HG02571 (cell line): ENCODE measurements at regions not wholly inside any gene's neighbourhood (a gene's known extent, or its start where the extent isn't known, plus 50 kb on each side); places are given as distances from the start of the nearest gene placed in this dataset.
A peak's percentile ranks its signal among the peaks of the same experiment; 100 is the strongest.
"Not testable (repeated sequence)": the region's sequence is repeated elsewhere in the genome, so short reads cannot be mapped to it uniquely, and the experiment has no call there.

Experiments
- ATAC-seq: cut with Tn5 transposase; IDR thresholded peaks from one replicate; pipeline ENCODE4 v1.9.1; 2021; ENCODE audit warnings: mild to moderate bottlenecking, moderate library complexity; ENCODE audit not compliant: unreplicated experiment

DNA sequence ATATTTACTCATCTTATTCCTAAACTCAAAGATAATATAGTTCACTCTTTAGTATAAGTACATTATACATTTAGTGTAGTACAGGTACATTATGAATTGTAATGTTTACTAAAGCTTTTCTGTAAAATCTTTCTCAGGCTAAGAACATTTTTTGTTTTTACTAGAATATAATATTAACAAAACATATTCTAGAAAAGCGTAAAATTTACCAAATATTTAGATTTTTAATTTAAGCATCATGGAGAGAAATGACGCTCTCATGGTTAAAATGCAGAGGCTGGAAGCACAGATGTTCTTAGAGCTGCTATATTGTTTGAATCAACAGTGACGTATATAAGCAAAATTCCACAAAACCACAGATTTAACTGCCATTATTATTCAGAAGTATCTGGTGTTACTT is 54.7 kb upstream of the NBPF15 start:
- not testable (repeated sequence) for ATAC-seq

DNA sequence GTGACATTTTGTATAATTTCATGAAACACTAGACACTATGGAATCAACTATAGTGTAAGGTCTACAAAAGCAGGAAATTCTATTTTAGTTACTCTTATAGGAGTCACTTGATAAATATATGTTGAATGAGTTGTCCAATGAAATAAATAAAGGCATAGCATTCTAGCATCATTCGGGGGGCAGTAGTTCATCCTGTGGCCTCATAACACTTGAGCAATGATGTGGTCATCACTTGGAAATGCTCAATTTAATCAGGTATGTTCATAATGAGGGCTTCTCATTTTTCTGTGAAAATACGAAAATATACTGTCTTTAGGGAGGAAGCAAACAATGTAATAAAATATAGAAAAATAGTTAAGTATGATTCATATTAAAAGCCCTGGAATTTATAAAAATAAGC is 55.4 kb upstream of the NBPF15 start:
- ATAC-seq, result not testable (repeated sequence)

DNA sequence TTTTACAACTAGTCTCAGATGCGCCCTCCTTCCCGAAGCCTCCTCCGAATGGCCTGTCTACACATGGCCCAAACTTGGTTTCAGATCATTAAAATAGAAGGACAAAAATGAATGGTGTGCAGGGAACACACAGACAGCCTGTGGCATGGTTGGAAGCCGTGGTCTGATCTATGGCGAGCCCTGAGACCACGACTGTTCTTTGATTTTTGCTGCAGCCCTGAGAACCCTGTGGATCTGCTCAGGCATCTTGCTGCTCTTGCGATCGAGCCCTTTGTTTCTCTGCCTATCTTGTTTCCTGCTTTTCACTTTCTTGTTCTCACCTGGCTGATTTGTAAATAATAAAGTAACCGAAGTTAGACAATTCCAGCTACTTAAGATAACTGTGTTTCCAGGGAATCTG is 57.0 kb upstream of the NBPF15 start:
- not testable (repeated sequence) for ATAC-seq

DNA sequence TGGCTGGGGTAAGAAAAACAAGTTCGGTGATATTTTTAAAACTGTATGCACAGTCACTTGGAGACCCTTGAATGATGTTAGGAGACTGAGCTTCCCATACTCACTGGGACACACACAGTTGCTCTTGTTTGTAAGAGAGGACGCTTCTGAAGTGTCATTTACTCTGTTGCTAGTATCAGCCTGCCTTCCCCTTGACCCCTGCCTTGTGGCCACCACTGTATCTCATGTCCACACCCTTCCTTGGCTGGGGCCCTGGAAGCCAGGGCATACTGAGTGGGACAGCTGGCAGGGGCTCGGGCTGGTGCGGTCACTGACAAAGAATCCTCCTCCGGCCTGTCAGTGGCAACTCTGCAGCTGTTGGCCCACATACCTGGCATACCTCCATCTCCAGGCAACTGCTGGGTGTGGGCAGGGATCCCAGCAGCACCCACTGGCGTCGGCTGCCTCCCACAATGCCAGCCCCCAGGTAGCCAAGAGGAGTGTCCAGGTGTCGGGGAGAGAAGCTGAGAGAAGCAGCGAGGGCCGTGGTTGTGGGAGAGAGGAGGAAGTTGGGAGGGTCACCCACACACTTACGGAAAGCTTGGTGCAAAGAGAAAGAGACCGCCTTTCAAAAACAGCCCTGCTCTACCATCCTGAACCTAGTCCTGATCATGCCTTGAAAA is 58.2 kb upstream of the NBPF15 start:
- ATAC-seq, result not testable (repeated sequence)

DNA sequence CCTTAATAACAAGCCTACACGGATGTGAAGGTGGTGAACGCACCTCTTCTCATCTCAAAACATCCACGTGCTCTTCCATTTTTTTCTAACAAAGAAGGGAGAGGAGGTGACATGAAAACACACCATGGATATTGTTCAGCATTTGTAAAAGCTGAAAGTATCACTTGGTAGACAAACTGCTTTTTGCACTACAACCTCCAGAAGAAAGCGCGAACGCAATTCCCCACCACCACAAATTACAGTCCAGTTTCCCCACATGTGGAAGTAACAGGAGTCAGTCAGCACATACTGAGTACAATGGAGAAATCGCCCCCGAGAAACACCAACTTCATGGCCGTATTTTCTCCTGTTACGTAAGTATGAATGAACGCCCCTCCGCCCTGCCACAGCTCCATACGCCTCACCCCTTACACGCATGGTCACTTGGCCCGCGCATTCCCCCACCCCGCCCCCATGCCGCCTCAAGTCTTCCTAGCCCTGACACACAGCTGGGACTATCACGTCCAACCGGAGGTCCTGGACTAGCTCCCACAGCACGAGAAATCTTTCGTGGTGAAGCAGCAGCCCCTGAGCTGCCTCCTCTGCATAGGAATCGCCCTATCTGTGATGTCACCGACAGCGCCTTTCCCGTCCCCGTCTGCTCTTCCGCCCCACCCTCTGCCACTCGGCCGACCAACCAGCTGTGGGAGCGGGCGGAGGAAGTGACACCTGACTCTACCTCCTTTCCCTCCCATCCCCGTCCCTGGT is 62.4 kb upstream of the NBPF15 start:
- peak; percentile 90 for ATAC-seq

DNA sequence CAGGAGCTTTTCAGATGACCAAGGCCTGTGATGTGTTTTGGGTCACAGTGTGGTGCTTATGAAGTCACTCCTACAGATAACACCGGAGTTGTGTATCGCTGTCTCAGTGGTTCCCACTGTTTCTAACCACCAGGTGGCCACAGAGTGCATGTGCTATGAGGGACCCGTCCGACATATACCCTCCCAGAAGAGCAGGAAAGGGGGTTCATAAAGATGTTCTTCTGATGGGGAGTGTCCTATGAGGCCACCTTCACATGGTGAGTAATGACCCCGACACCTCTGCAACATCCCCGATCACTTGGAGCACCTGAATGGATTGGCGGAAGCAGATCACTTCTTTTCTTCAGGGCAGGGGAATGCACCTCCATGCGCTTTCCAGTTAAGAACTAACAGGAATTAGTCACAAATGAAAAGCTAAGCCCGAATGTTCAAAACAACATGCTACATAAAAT is 60.5 kb upstream of the PPIAL4F start:
- not testable (repeated sequence) for ATAC-seq

DNA sequence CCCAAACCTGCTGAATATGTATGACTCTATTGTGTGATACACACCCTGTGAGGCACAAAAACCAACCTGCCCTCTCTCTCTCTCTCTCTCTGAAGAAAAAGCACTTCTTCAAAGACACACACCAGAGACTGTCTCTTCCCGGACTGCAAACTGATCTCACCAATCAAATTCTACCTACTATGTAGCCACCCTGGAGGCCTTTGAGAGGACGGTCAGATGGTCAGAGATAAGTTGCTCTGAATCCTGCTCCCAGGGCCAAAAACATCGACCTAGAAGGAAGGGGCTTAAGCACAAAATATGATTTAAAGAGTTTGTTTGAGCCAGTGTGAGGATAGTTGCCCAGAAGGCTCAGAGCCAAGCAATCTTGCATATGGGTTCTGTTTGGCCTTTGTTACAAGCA is 59.2 kb upstream of the PPIAL4F start:
- not testable (repeated sequence) for ATAC-seq

DNA sequence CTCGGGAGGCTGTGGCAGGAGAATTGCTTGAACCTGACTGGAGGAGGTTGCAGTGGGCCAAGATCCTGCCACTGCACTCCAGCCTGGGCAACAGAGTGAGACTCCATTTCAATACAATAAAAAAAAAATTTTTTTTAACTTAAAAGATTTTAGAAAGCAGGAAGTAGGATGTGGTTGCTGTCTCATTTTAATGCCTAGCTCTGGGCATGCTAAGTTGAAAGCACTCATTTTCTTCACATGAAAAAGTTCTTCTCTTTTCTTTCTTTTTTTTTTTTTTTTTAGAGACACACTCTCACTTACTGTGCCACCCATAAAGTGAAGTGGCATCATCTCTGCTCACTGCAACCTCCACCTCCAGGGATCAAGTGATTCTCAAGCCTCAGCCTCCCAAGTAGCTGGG is 58.4 kb upstream of the PPIAL4F start:
- ATAC-seq, result not testable (repeated sequence)

DNA sequence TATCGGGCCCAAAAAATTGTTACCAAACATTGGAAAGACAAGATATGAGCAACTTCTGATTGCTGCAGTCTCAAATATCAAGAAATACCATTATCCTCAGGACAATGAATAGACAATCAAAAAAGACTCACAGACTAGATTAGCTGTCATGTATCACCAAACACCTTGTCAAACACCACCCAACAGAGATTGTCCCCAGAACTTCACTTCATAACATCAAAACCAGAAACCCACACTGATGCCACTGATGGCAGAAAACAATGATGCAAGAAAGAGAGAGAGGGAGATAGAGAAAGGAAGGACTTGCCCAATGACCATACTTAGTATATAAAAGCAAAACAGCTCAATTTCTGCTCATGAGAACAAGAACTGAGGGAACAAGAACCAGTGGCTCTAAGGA is 56.0 kb upstream of the PPIAL4F start:
- not testable (repeated sequence) for ATAC-seq

DNA sequence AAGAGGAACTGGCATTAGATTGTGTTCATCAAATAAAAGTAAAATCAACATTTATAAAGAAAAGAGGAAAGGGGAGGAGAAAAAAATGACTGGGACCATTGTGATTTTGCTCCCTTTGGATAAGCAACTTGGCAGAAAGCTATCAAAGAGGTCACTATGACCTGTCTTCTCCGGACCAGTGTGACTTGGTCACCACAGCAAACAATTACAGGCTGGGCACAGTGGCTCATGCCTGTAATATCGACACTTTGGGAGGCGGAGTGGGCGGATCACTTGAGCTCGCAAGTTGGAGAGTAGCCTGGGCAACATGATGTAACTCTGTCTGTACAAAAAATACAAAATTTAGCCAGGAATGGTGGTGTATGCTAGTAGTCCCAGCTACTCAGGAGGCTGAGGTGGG is 55.5 kb upstream of the PPIAL4F start:
- not testable (repeated sequence) for ATAC-seq

DNA sequence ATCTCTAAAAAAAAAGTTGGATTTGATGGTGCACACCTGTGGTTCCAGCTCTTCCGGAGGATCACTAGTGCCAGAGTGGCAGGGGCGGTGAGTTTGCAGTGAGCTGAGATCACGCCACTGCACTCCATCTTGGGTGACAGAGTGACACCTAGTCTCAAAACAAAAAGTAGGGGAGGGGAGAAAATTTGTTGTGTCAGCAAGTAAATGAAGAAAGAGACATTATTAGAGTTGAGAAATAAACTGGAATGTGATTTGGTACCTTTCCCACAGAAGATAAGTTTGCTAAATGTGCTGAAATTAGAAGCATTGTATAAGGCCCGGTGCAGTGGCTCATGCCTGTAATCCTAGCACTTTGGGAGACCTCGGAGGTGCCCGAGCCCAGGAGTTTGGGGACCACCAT is 54.0 kb upstream of the PPIAL4F start:
- not testable (repeated sequence) for ATAC-seq

DNA sequence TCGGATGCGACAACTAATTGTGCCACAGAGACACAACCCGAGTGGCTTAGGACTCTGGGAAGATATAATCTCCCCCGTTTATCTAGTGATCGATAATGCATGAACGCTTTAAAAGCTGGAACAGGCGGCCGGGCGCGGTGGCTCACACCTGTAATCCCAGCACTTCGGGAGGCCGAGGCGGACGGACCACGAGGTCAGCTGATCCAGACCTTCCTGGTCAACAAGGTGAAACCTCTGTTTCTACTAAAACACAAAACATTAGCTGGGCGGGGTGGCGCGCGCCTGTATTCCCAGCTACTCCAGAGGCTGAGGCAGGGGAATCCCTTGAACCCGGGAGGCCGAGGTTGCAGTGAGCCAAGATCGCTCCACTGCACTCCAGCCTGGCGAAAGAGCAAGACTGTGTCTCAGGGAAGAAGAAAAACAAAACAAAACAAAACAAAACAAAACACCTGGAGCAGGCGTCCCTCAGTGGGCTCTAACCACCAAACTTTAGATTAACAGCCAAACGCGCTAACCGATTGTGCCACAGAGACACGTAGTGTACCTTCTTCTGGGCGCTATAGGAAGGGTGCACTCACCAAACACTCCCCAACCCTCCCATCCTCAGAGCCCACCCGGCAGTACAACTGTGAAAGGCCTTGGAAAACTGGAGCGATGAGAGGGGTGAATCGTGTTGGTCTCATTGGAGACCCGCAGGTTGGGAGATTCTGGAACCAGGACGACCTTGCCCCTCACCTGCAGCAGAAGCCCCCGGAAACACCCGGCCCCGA is 53.3 kb upstream of the PPIAL4F start:
- not testable (repeated sequence) for ATAC-seq
